ENCODE measurements at regions not wholly inside any gene's neighbourhood (a gene's known extent, or its start where the extent isn't known, plus 50 kb on each side); places are given as distances from the start of the nearest gene placed in this dataset.

DNA sequence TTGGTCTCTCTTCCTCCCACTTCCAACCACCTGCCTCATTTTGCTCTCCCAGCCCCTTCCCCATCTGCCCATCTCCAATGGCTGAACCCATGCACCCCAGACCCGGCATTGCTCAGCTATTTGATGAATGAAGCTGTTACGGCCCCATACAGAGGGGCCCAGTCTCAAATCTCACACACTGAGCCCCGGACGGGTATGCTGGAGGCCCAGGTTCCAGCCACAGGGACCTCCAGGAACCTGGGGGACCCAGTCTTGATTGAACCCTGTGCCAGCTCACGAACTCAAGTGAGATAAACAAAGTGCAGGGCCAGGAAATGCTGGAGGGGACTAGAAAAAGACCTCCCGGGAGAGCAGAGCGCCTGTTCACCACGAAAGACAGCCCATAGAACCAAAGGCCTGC, 63.4 kb upstream of the TEX51 start:
- Histone ChIP-seq H3K36me3 (ENCODE audit: control insufficient read depth, insufficient read depth, low read length) (no peaks in the 10 kb centered on the region), H3K27me3 (ENCODE audit: control insufficient read depth, insufficient read depth, low read length) (no peaks in the 10 kb centered on the region), H3K4me3 (ENCODE audit: low read depth, low read length) (no peak overlapping the region)
- CTCF ChIA-PET: interaction anchor here (0.7 kb wide), 1 partner anchor 19 kb away, joined by 4 read pairs; no protein-coding TSS in a partner anchor
- DNase-seq (ENCODE audit: low read depth): no peak
- TF ChIP-seq, protein P1, sequence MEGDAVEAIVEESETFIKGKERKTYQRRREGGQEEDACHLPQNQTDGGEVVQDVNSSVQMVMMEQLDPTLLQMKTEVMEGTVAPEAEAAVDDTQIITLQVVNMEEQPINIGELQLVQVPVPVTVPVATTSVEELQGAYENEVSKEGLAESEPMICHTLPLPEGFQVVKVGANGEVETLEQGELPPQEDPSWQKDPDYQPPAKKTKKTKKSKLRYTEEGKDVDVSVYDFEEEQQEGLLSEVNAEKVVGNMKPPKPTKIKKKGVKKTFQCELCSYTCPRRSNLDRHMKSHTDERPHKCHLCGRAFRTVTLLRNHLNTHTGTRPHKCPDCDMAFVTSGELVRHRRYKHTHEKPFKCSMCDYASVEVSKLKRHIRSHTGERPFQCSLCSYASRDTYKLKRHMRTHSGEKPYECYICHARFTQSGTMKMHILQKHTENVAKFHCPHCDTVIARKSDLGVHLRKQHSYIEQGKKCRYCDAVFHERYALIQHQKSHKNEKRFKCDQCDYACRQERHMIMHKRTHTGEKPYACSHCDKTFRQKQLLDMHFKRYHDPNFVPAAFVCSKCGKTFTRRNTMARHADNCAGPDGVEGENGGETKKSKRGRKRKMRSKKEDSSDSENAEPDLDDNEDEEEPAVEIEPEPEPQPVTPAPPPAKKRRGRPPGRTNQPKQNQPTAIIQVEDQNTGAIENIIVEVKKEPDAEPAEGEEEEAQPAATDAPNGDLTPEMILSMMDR (IDR thresholded peaks at IDR 0.05; ENCODE audit: insufficient read depth, low read depth, low read length): no peak
- POLR2A ChIA-PET: no interaction called here

DNA sequence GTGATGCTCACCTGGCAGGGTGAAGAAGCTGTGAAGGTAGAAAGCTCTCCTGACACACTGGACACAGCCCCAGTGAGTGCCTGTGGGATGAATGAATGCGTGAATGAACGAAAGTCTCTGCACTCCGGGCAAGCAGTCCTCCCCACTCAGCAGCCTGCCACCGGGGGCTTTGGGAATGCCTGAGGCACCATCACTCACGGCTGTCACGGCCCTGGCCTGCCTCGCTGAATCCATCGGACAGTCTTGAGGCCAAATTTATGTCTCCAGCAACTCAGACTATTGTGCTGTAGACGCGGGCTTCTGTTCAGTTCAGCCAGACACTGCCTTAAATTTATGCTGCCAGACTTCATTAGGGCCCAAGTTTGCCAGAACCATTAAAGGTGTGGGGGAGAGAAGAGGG, 62.9 kb upstream of the TEX51 start:
- DNase-seq (ENCODE audit: low read depth): no peak
- Histone ChIP-seq H3K4me3 (ENCODE audit: low read depth, low read length) (no peak overlapping the region), H3K36me3 (ENCODE audit: control insufficient read depth, insufficient read depth, low read length) (no peaks in the 10 kb centered on the region), H3K27me3 (ENCODE audit: control insufficient read depth, insufficient read depth, low read length) (no peaks in the 10 kb centered on the region)
- TF ChIP-seq, protein P1 (IDR thresholded peaks at IDR 0.05; ENCODE audit: insufficient read depth, low read depth, low read length): no peak
- POLR2A ChIA-PET: no interaction called here
- CTCF ChIA-PET: interaction anchor here (0.7 kb wide), 1 partner anchor 19 kb away, joined by 4 read pairs; no protein-coding TSS in a partner anchor

- no peaks in the 10 kb centered on the region for H3K27me3 ChIP-seq (ENCODE audit: control insufficient read depth, insufficient read depth, low read length)
- H3K36me3 ChIP-seq (ENCODE audit: control insufficient read depth, insufficient read depth, low read length): no peaks in the 10 kb centered on the region
- TF ChIP-seq, protein P1 (IDR thresholded peaks at IDR 0.05; ENCODE audit: insufficient read depth, low read depth, low read length): no peak
- no peak for DNase-seq (ENCODE audit: low read depth)
- H3K4me3 ChIP-seq (ENCODE audit: low read depth, low read length): no peak overlapping the region
- ChIA-PET POLR2A (no interaction called here), CTCF (no interaction called here)
These were observed 61.7 kb upstream of the TEX51 start for GRCh38 chr2:126836761-126837679.

DNA sequence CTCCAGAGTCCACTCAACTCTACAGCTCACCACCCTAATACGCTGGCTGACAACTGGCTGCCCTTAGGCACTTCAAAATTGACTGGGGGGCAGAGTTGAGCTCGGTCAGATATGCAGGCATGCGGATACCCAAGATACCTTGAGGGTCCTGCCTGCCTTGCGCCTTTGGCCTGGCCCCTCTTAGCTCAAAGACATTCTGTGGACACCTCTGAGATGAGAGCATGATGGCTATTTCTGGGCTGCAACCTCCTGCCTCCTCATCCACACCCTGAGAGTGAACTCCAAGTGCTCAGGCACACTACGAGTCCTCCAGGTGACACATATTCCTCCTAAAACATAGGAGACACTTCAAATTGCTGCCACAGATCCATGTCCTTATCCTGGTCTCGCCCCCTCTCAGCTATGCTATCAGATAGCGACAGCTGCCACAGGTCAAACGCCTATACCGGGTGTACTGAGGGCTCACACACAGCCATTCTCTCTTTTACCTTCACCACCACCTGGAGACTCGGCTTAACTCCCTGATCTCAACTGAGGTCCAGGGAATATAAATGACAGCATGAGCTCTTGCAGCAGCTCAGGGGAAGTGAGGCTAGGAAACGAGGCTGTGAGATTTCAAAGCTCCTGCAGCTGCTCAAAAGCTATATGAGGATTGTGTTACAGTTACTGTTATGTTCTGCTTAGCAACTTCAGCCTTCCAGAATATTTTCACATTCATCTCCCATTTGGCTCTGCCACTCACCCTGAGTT, 60.5 kb upstream of the TEX51 start:
- ChIA-PET POLR2A (no interaction called here), CTCF (interaction anchor here (1.5 kb wide), 1 partner anchor 13 kb away, joined by 3 read pairs; no protein-coding TSS in a partner anchor)
- Histone ChIP-seq H3K36me3 (ENCODE audit: control insufficient read depth, insufficient read depth, low read length) (no peaks in the 10 kb centered on the region), H3K27me3 (ENCODE audit: control insufficient read depth, insufficient read depth, low read length) (no peaks in the 10 kb centered on the region), H3K4me3 (ENCODE audit: low read depth, low read length) (no peak overlapping the region)
- no peak for DNase-seq (ENCODE audit: low read depth)
- TF ChIP-seq, protein P1 (IDR thresholded peaks at IDR 0.05; ENCODE audit: insufficient read depth, low read depth, low read length): no peak

DNA sequence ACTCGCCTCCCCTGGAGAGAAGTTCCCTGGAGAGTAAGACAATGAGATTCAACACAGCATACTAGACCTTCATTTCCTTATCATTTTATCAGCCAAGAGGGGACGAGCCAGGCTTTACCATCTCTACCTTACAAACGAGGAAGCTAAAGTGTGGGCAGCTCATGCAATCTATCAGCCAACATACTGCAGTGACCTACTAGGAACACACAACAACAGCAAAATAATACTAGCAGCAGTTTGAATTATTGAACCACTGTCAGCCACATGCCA, 60.0 kb upstream of the TEX51 start:
- CTCF ChIA-PET: interaction anchor here (1.5 kb wide), 1 partner anchor 13 kb away, joined by 3 read pairs; no protein-coding TSS in a partner anchor

More for the DNA sequence above, 60.0 kb upstream of the TEX51 start:
- H3K36me3 ChIP-seq (ENCODE audit: control insufficient read depth, insufficient read depth, low read length): no peaks in the 10 kb centered on the region
- TF ChIP-seq, protein P1 (IDR thresholded peaks at IDR 0.05; ENCODE audit: insufficient read depth, low read depth, low read length): no peak
- no peak overlapping the region for H3K4me3 ChIP-seq (ENCODE audit: low read depth, low read length)
- no peaks in the 10 kb centered on the region for H3K27me3 ChIP-seq (ENCODE audit: control insufficient read depth, insufficient read depth, low read length)
- POLR2A ChIA-PET: no interaction called here
- no peak for DNase-seq (ENCODE audit: low read depth)
